Calu3 (cell line): ENCODE measurements at regions not wholly inside any gene's neighbourhood (a gene's known extent, or its start where the extent isn't known, plus 50 kb on each side); places are given as distances from the start of the nearest gene placed in this dataset.

Source experiments
- BruUV-seq: library from RNA; stranded (reverse); fragments of 400-500 nt; replicated peaks from 2 replicates; lab custom pipeline; 2021; lab: Mats Ljungman, UMichigan
- CTCF ChIA-PET: fragments of 300-600 bp; sonication (Branson Sonifier 250); formaldehyde crosslinking; loops from one replicate; lab custom pipeline; 2022; ENCODE audit warnings: antibody characterized with exemption; lab: Charles Lee
- DNase-seq: peaks from one replicate; pipeline ENCODE4 v3.0.0; 2022
- H3K27ac Mint-ChIP-seq: one replicate; pipeline ENCODE4 v1.8.0; 2022; ENCODE audit warnings: mixed read lengths; ENCODE audit not compliant: unreplicated experiment
- H3K27me3 Mint-ChIP-seq: one replicate; pipeline ENCODE4 v1.8.0; 2022; ENCODE audit warnings: mixed read lengths; ENCODE audit not compliant: unreplicated experiment
- H3K36me3 Mint-ChIP-seq: one replicate; pipeline ENCODE4 v1.8.0; 2022; ENCODE audit warnings: mild to moderate bottlenecking, moderate library complexity, mixed read lengths; ENCODE audit not compliant: insufficient read depth, unreplicated experiment
- H3K4me1 Mint-ChIP-seq: one replicate; pipeline ENCODE4 v1.8.0; 2022; ENCODE audit warnings: mild to moderate bottlenecking, low read depth, mixed read lengths; ENCODE audit not compliant: unreplicated experiment
- H3K4me3 Mint-ChIP-seq: one replicate; pipeline ENCODE4 v1.8.0; 2022; ENCODE audit warnings: mild to moderate bottlenecking, low read depth, moderate library complexity, mixed read lengths; ENCODE audit not compliant: unreplicated experiment
- H3K9me3 Mint-ChIP-seq: one replicate; pipeline ENCODE4 v1.8.0; 2022; ENCODE audit warnings: low read depth, mixed read lengths; ENCODE audit not compliant: unreplicated experiment
- CTCF ChIP-seq: fragments of 200-600 bp; IDR thresholded peaks from one replicate; pipeline ENCODE4 v1.8.0; 2022; ENCODE audit warnings: antibody characterized with exemption; ENCODE audit not compliant: unreplicated experiment
- intact Hi-C: fragments of 100-400 bp; cut with micrococcal nuclease; formaldehyde crosslinking; loops from one replicate; pipeline ENCODE4 v1.10.0; 2022; ENCODE audit not compliant: unreplicated experiment

DNA sequence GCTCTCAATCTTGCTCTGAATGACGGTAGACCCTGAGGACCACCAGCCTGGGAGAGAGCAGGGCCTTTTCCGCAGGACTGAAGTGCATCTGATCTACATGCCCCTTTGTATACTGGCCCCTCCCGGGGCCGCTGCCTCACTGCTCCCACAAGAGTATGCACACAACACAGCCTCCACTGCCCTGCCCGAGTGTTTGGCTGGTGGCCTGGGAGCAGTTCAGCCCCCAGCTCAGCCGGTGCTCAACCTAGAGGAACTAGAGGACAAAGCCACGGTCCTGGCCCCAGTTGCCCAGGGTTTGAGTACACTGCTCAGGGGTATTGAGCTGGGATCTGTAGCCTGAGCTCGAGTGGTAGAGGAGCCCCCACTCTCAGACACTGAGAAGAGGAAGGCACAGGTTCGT lies 118.9 kb upstream of the CAB39 start:
- H3K4me1 Mint-ChIP-seq = no peaks in the 10 kb centered on the region
- BruUV-seq = no TSS peak
- no peaks in the 10 kb centered on the region for H3K9me3 Mint-ChIP-seq
- intact Hi-C loops = no loop called here
- H3K4me3 Mint-ChIP-seq = no peak overlapping the region
- H3K27ac Mint-ChIP-seq = no peak overlapping the region
- no peaks in the 10 kb centered on the region for H3K27me3 Mint-ChIP-seq
- TF ChIP-seq CTCF = no peak
- no peaks in the 10 kb centered on the region for H3K36me3 Mint-ChIP-seq
- DNase-seq = no peak
- CTCF ChIA-PET = interaction anchor here (0.6 kb wide), 1 partner anchor 623 kb away, joined by 3 read pairs; no protein-coding TSS in a partner anchor

DNA sequence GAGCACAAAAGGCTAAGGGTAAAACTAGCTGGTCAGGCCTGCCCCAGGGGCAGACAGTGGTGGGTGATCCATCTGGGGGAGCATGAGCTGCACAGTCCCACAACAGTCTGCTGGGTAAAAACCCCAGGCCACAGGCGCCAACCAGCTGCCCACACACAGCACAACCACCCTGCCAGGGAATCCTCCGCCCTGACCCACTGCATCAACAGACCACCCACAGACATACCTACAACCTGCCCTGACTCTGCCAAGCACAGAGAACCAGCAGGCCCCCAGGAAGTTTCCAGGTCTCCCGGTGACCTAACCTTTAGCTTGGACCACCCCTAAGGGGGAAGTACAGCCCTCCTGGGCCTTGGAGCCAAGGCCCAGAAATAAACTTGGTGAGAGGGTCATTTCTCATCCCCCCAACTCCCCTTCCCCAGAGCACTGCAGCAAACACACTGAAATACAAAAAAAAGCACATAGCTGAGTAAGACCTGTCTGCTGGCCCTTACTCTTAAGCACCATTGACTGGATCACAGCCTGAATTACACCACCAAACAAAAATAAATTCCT lies 118.3 kb upstream of the CAB39 start:
- DNase-seq = no peak
- Mint-ChIP-seq H3K4me1 (no peaks in the 10 kb centered on the region), H3K27me3 (no peaks in the 10 kb centered on the region), H3K4me3 (no peak overlapping the region), H3K36me3 (no peaks in the 10 kb centered on the region), H3K9me3 (no peaks in the 10 kb centered on the region), H3K27ac (no peak overlapping the region)
- BruUV-seq = no TSS peak
- intact Hi-C loops = no loop called here
- no peak for TF ChIP-seq CTCF
- CTCF ChIA-PET = interaction anchor here (0.6 kb wide), 1 partner anchor 623 kb away, joined by 3 read pairs; no protein-coding TSS in a partner anchor

DNA sequence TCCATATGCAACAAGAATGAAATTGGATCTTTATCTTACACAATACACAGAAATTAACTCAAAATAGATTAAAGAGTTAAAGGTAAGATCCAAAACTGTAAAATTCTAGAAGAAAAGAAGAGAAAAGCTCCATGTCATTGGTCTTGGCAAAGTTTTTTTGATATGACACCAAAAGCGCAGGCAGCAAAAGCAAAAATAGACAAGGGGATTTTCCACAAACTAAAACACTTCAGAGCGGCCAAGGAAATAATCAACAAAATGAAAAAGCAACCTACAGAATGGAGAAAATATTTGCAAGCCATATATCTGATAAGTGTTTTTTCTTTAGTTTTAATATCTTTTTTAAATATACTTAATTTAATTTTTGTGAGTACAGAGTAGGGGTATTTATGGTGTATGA lies 112.8 kb upstream of the CAB39 start:
- CTCF ChIA-PET = no interaction called here
- intact Hi-C loops = no loop called here
- Mint-ChIP-seq H3K4me3 (no peak overlapping the region), H3K27me3 (no peaks in the 10 kb centered on the region), H3K36me3 (no peaks in the 10 kb centered on the region), H3K9me3 (no peaks in the 10 kb centered on the region), H3K4me1 (no peaks in the 10 kb centered on the region), H3K27ac (no peak overlapping the region)
- DNase-seq = no peak
- TF ChIP-seq CTCF = no peak
- BruUV-seq = no TSS peak

DNA sequence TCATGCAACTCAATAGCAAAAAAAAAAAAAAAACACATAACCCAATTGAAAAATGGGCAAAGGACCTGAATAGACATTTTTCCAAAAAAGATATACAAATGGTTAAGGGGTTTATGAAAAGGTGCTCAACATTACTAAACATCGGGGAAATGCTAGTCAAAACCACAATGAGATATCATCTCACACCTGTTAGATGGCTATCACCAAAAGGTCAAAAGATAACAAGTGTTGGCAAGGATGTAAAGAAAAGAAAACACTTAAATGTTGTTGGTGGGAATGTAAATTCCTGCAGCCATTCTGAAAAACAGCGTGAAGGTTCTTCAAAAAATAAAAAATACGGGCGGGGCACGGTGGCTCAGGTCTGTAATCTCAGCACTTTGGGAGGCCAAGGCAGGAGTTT lies 112.4 kb upstream of the CAB39 start:
- Mint-ChIP-seq H3K4me3 (no peak overlapping the region), H3K27ac (no peak overlapping the region), H3K4me1 (no peaks in the 10 kb centered on the region), H3K27me3 (peaks cover 3% of the 10 kb centered on the region), H3K36me3 (no peaks in the 10 kb centered on the region), H3K9me3 (no peaks in the 10 kb centered on the region)
- no peak for DNase-seq
- intact Hi-C loops = no loop called here
- CTCF ChIA-PET = no interaction called here
- no peak for TF ChIP-seq CTCF
- BruUV-seq = no TSS peak
